IMR-90 (cell line): ENCODE measurements at regions not wholly inside any gene's neighbourhood (a gene's known extent, or its start where the extent isn't known, plus 50 kb on each side); places are given as distances from the start of the nearest gene placed in this dataset.

Experiments
- ATAC-seq: fragments of 200-7000 bp; cut with Tn5 transposase; 2 replicates; pipeline ENCODE4 v1.9.1; 2020; ENCODE audit warnings: low read depth, mild to moderate bottlenecking, moderate library complexity
- BruUV-seq: library from RNA; stranded (reverse); fragments of 400-500 nt; replicated peaks from 2 replicates; lab custom pipeline; 2021; lab: Mats Ljungman, UMichigan
- CTCF ChIA-PET: fragments of 300-600 bp; formaldehyde crosslinking; extraction: SDS; loops from one replicate; lab custom pipeline; 2021; ENCODE audit warnings: antibody characterized with exemption; lab: Yijun Ruan, JAX
- POLR2A ChIA-PET: fragments of 300-600 bp; sonication (Branson Sonifier 250); formaldehyde crosslinking; loops from one replicate; lab custom pipeline; 2022; ENCODE audit warnings: antibody characterized with exemption; ENCODE audit not compliant: unreplicated experiment; lab: Charles Lee
- DNase-seq: peaks from one replicate; pipeline ENCODE4 v3.0.0; 2013
- H2AFZ ChIP-seq: replicated peaks from 2 replicates; pipeline ENCODE3; 2013; ENCODE audit warnings: low read length, mild to moderate bottlenecking; ENCODE audit not compliant: poor library complexity
- H2AK5ac ChIP-seq: 2 replicates; pipeline ENCODE4 v1.6.1; 2013; ENCODE audit warnings: low read depth, low read length, inconsistent platforms
- H2AK9ac ChIP-seq: replicated peaks from 2 replicates; pipeline ENCODE3; 2013; ENCODE audit warnings: mild to moderate bottlenecking, low read depth, low read length, moderate library complexity; ENCODE audit not compliant: poor library complexity
- H2BK120ac ChIP-seq: 2 replicates; pipeline ENCODE4 v1.6.1; 2013; ENCODE audit warnings: low read depth, low read length, inconsistent platforms
- H2BK15ac ChIP-seq: 3 replicates; pipeline ENCODE4 v1.6.1; 2013; ENCODE audit warnings: low read depth, low read length, inconsistent platforms
- H2BK20ac ChIP-seq: 2 replicates; pipeline ENCODE4 v1.6.1; 2013; ENCODE audit warnings: low read depth, mild to moderate bottlenecking, inconsistent platforms, low read length, moderate library complexity
- H2BK5ac ChIP-seq: 2 replicates; pipeline ENCODE4 v1.6.1; 2013; ENCODE audit warnings: mild to moderate bottlenecking, low read depth, low read length, inconsistent platforms; ENCODE audit not compliant: poor library complexity, severe bottlenecking
- H3K14ac ChIP-seq: replicated peaks from 2 replicates; pipeline ENCODE4 v1.6.1; 2013; ENCODE audit warnings: low read depth, low read length, inconsistent platforms
- H3K18ac ChIP-seq: 2 replicates; pipeline ENCODE4 v1.6.1; 2013; ENCODE audit warnings: low read depth, low read length, control low read depth
- H3K23ac ChIP-seq: 2 replicates; pipeline ENCODE4 v1.6.1; 2013; ENCODE audit warnings: low read depth, low read length, inconsistent platforms
- H3K27ac ChIP-seq: 2 replicates; pipeline ENCODE4 v1.5.1; 2013; ENCODE audit warnings: mild to moderate bottlenecking, control low read depth, low read length; ENCODE audit not compliant: insufficient read depth
- H3K27me3 ChIP-seq: 2 replicates; pipeline ENCODE4 v1.6.1; 2013; ENCODE audit warnings: low read length; ENCODE audit not compliant: control insufficient read depth, insufficient read depth
- H3K36me3 ChIP-seq: 2 replicates; pipeline ENCODE4 v1.6.1; 2013; ENCODE audit warnings: low read length, mixed read lengths; ENCODE audit not compliant: control insufficient read depth, insufficient read depth
- H3K4ac ChIP-seq: 2 replicates; pipeline ENCODE4 v1.6.1; 2013; ENCODE audit warnings: low read depth, low read length, inconsistent platforms
- H3K4me1 ChIP-seq: 2 replicates; pipeline ENCODE4 v1.6.1; 2013; ENCODE audit warnings: low read length, mixed read lengths; ENCODE audit not compliant: control insufficient read depth, insufficient read depth
- H3K4me2 ChIP-seq: 2 replicates; pipeline ENCODE4 v1.6.1; 2013; ENCODE audit warnings: low read depth, mild to moderate bottlenecking, control low read depth, low read length, moderate library complexity
- H3K4me3 ChIP-seq: 2 replicates; pipeline ENCODE4 v1.5.1; 2013; ENCODE audit warnings: low read depth, mild to moderate bottlenecking, control low read depth, low read length, moderate library complexity; ENCODE audit not compliant: insufficient read depth
- H3K56ac ChIP-seq: 2 replicates; pipeline ENCODE4 v1.6.1; 2013; ENCODE audit warnings: low read length, inconsistent platforms; ENCODE audit not compliant: insufficient read depth; ENCODE audit errors: extremely low read depth
- H3K79me1 ChIP-seq, 2 experiments: 2 replicates each; pipeline ENCODE4 v1.6.1; 2013; ENCODE audit warnings: low read length in 2 of 2, inconsistent platforms in 1 of 2, low read depth in 1 of 2
- H3K9ac ChIP-seq: 2 replicates; pipeline ENCODE4 v1.6.1; 2013; ENCODE audit warnings: low read depth, low read length, control low read depth
- H3K9me1 ChIP-seq: 2 replicates; pipeline ENCODE4 v1.6.1; 2013; ENCODE audit warnings: low read length, inconsistent platforms; ENCODE audit not compliant: insufficient read depth
- H3K9me3 ChIP-seq: 2 replicates; pipeline ENCODE4 v1.6.1; 2013; ENCODE audit warnings: low read length; ENCODE audit not compliant: control insufficient read depth, insufficient read depth
- H4K20me1 ChIP-seq: 2 replicates; pipeline ENCODE4 v1.6.1; 2013; ENCODE audit warnings: low read length, inconsistent platforms; ENCODE audit not compliant: insufficient read depth
- H4K5ac ChIP-seq: 2 replicates; pipeline ENCODE4 v1.6.1; 2013; ENCODE audit warnings: mild to moderate bottlenecking, low read depth, low read length, control low read depth
- H4K8ac ChIP-seq, 2 experiments: 2 replicates each; pipeline ENCODE4 v1.6.1; 2013; ENCODE audit warnings: low read depth in 2 of 2, low read length in 2 of 2, control low read depth in 1 of 2, inconsistent platforms in 1 of 2
- H4K91ac ChIP-seq: 2 replicates; pipeline ENCODE4 v1.6.1; 2013; ENCODE audit warnings: low read depth, low read length, inconsistent platforms; ENCODE audit not compliant: insufficient read depth
- CEBPB ChIP-seq: IDR thresholded peaks from 2 replicates; pipeline ENCODE4 v1.6.1; 2012; ENCODE audit warnings: low read depth, low read length, improper control_type of control experiment
- CHD1 ChIP-seq: IDR thresholded peaks from 2 replicates; pipeline ENCODE4 v1.6.1; 2012; ENCODE audit warnings: low read depth, low read length, improper control_type of control experiment
- NFE2L2 ChIP-seq: fragments of 150-350 bp; IDR thresholded peaks from 2 replicates; pipeline ENCODE4 v1.6.1; 2016; ENCODE audit warnings: low read depth, mild to moderate bottlenecking, low read length
- WGBS, 2 experiments: methylation state at CpG; one replicate each; pipeline versions ENCODE4 v1.1.5 to v1.1.7; 2013; ENCODE audit warnings: missing lambda C conversion rate in 2 of 2; ENCODE audit not compliant: insufficient read length in 1 of 2; ENCODE audit errors: extremely low coverage in 2 of 2; 5-methylcytosine and 5-hydroxymethylcytosine counted together
- dilution Hi-C: fragments of 300-500 bp; cut with HindIII; formaldehyde crosslinking; loops from one replicate; pipeline ENCODE4 v1.14.3; 2018; ENCODE audit warnings: low sequenced_read_pairs; ENCODE audit not compliant: unreplicated experiment
- in situ Hi-C: fragments of 300-500 bp; cut with MboI; formaldehyde crosslinking; loops from 3 replicates; pipeline ENCODE4 v1.14.3; 2019; ENCODE audit warnings: low sequenced_read_pairs, inconsistent platforms, mixed read lengths
- intact Hi-C: fragments of 100-400 bp; cut with micrococcal nuclease; formaldehyde crosslinking; loops from 2 replicates; pipeline ENCODE4 v1.10.0; 2022
- TF ChIP-seq, protein P1 (sequence below): fragments of 150-350 bp; IDR thresholded peaks from 2 replicates; pipeline ENCODE4 v1.6.1; 2016; ENCODE audit warnings: low read depth, mild to moderate bottlenecking, low read length, moderate library complexity, borderline replicate concordance

DNA sequence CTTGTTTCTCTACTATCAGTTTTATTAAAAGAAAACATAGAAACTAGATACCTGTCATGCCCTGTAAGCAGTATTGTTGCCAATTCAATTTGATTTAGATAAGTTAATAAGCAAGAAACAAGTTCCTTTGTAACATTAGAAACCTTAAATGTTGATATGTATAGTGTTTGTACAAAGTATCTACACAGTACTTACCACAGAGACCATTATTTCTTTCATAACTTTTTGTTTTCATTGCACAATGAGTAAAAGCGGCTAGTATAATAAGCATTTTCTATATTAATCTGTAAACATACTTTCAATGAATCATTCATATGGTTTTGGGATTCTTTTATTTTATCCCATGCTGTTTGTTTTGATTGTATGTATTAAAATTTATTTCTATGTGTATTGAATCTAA, 305.1 kb downstream of the TTC6 start:
- TF ChIP-seq NFE2L2 (no peak), CHD1 (no peak), CEBPB (peak; percentile 72)
- TF ChIP-seq, protein P1, sequence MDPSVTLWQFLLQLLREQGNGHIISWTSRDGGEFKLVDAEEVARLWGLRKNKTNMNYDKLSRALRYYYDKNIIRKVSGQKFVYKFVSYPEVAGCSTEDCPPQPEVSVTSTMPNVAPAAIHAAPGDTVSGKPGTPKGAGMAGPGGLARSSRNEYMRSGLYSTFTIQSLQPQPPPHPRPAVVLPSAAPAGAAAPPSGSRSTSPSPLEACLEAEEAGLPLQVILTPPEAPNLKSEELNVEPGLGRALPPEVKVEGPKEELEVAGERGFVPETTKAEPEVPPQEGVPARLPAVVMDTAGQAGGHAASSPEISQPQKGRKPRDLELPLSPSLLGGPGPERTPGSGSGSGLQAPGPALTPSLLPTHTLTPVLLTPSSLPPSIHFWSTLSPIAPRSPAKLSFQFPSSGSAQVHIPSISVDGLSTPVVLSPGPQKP = no peak
- H4K91ac ChIP-seq = no peak overlapping the region
- peaks cover 2% of the 10 kb centered on the region for H3K27me3 ChIP-seq
- ATAC-seq (peak; percentile 38), DNase-seq (peak; percentile 25)
- H3K4me1 ChIP-seq = 0 out of 2 replicates have a peak, but pooled peaks cover 2% of the 10 kb centered on the region
- no peaks in the 10 kb centered on the region for H3K9me3 ChIP-seq
- no peaks in the 10 kb centered on the region for H3K79me1 ChIP-seq
- dilution Hi-C loops (no loop called here), in situ Hi-C loops (loop anchor here (5.0 to 25.0 kb wide), 3 partner anchors 304 to 1112 kb away; partner anchors contain the start of gene SSTR1), intact Hi-C loops (loop anchor here (5.0 kb wide), 3 partner anchors 507 to 1117 kb away; no protein-coding TSS in a partner anchor)
- no peak overlapping the region for H3K4me2 ChIP-seq
- H3K23ac ChIP-seq = no peak overlapping the region
- H2BK15ac ChIP-seq = no peak overlapping the region
- H3K18ac ChIP-seq = no peak overlapping the region
- H3K4me3 ChIP-seq = no peak overlapping the region
- WGBS, 2 experiments = no CpG with 5 or more reads among the region's 1 CpG
- no peak overlapping the region for H2BK5ac ChIP-seq
- no peak overlapping the region for H3K9ac ChIP-seq
- no peaks in the 10 kb centered on the region for H4K20me1 ChIP-seq
- H3K14ac ChIP-seq = no peak overlapping the region
- no peak overlapping the region for H2BK20ac ChIP-seq
- no TSS peak for BruUV-seq
- H3K56ac ChIP-seq = no peak overlapping the region
- POLR2A ChIA-PET = no interaction called here
- no peak overlapping the region for H3K27ac ChIP-seq
- H2AK9ac ChIP-seq = no peak overlapping the region
- CTCF ChIA-PET = no interaction called here
- H4K8ac ChIP-seq = no peak overlapping the region
- H2AFZ ChIP-seq = no peak overlapping the region
- H3K9me1 ChIP-seq = no peaks in the 10 kb centered on the region
- no peak overlapping the region for H4K5ac ChIP-seq
- no peak overlapping the region for H2AK5ac ChIP-seq
- no peak overlapping the region for H2BK120ac ChIP-seq
- no peaks in the 10 kb centered on the region for H3K36me3 ChIP-seq
- no peak overlapping the region for H3K4ac ChIP-seq
